H9 (cell line): ENCODE measurements at regions not wholly inside any gene's neighbourhood (a gene's known extent, or its start where the extent isn't known, plus 50 kb on each side); places are given as distances from the start of the nearest gene placed in this dataset.

Experiments
- DNase-seq: peaks from one replicate; pipeline ENCODE4 v3.0.0-alpha.2; 2017
- H2AFZ ChIP-seq: one replicate; pipeline ENCODE4 v1.6.1; 2013; ENCODE audit warnings: mild to moderate bottlenecking, low read length, control low read depth, moderate library complexity
- H2AK5ac ChIP-seq: 2 replicates; pipeline ENCODE4 v1.6.1; 2013; ENCODE audit warnings: low read length, control low read depth, mixed read lengths; ENCODE audit not compliant: insufficient read length
- H2BK120ac ChIP-seq: one replicate; pipeline ENCODE4 v1.6.1; 2013; ENCODE audit warnings: low read depth, mild to moderate bottlenecking, low read length, control low read depth, inconsistent platforms; ENCODE audit not compliant: poor library complexity, severe bottlenecking
- H2BK12ac ChIP-seq: 2 replicates; pipeline ENCODE4 v1.6.1; 2013; ENCODE audit warnings: low read length, control low read depth, mixed read lengths, low read depth; ENCODE audit not compliant: insufficient read length
- H2BK15ac ChIP-seq: 2 replicates; pipeline ENCODE4 v1.6.1; 2013; ENCODE audit warnings: low read depth, low read length, control low read depth
- H2BK20ac ChIP-seq: one replicate; pipeline ENCODE4 v1.6.1; 2013; ENCODE audit warnings: low read depth, mild to moderate bottlenecking, low read length, control low read depth, inconsistent platforms; ENCODE audit not compliant: poor library complexity, severe bottlenecking
- H2BK5ac ChIP-seq: 2 replicates; pipeline ENCODE4 v1.6.1; 2013; ENCODE audit warnings: low read length, control low read depth, mixed read lengths; ENCODE audit not compliant: insufficient read length
- H3K14ac ChIP-seq: 2 replicates; pipeline ENCODE4 v1.6.1; 2013; ENCODE audit warnings: low read length, control low read depth; ENCODE audit not compliant: insufficient read depth
- H3K18ac ChIP-seq: 2 replicates; pipeline ENCODE4 v1.6.1; 2013; ENCODE audit warnings: low read depth, mild to moderate bottlenecking, mixed read lengths, low read length, control low read depth; ENCODE audit not compliant: insufficient read length
- H3K23ac ChIP-seq: 2 replicates; pipeline ENCODE4 v1.6.1; 2013; ENCODE audit warnings: low read length, control low read depth, mixed read lengths, low read depth; ENCODE audit not compliant: insufficient read length
- H3K23me2 ChIP-seq: 2 replicates; pipeline ENCODE4 v1.6.1; 2013; ENCODE audit warnings: low read depth, mild to moderate bottlenecking, mixed read lengths, low read length, control low read depth; ENCODE audit not compliant: insufficient read length, poor library complexity, severe bottlenecking
- H3K27ac ChIP-seq: 2 replicates; pipeline ENCODE4 v1.5.1; 2013; ENCODE audit warnings: low read length, control low read depth, mixed read lengths, low read depth; ENCODE audit not compliant: insufficient read length
- H3K27me3 ChIP-seq: 2 replicates; pipeline ENCODE4 v1.6.1; 2013; ENCODE audit warnings: low read length, control low read depth, inconsistent platforms; ENCODE audit not compliant: insufficient read depth
- H3K4ac ChIP-seq: 2 replicates; pipeline ENCODE4 v1.6.1; 2013; ENCODE audit warnings: low read depth, mild to moderate bottlenecking, control low read depth, inconsistent platforms, low read length, moderate library complexity
- H3K4me1 ChIP-seq: 2 replicates; pipeline ENCODE4 v1.6.1; 2013; ENCODE audit warnings: low read length, control low read depth, inconsistent platforms; ENCODE audit not compliant: insufficient read depth
- H3K4me2 ChIP-seq: 2 replicates; pipeline ENCODE4 v1.6.1; 2013; ENCODE audit warnings: low read length, control low read depth, mixed read lengths; ENCODE audit not compliant: insufficient read length, insufficient read depth
- H3K56ac ChIP-seq: 2 replicates; pipeline ENCODE4 v1.6.1; 2013; ENCODE audit warnings: low read depth, mild to moderate bottlenecking, mixed read lengths, low read length, control low read depth; ENCODE audit not compliant: insufficient read length
- H3K79me1 ChIP-seq: 2 replicates; pipeline ENCODE4 v1.6.1; 2013; ENCODE audit warnings: low read depth, mild to moderate bottlenecking, moderate library complexity, low read length, control low read depth, inconsistent platforms; ENCODE audit not compliant: insufficient read depth, poor library complexity, severe bottlenecking
- H3K79me2 ChIP-seq: 2 replicates; pipeline ENCODE4 v1.6.1; 2013; ENCODE audit warnings: low read length, control low read depth, inconsistent platforms; ENCODE audit not compliant: insufficient read depth
- H3K9ac ChIP-seq: 2 replicates; pipeline ENCODE4 v1.6.1; 2013; ENCODE audit warnings: low read length, control low read depth, mixed read lengths; ENCODE audit not compliant: insufficient read length; ENCODE audit errors: extremely low read depth
- H3K9me3 ChIP-seq: one replicate; pipeline ENCODE4 v1.6.1; 2013; ENCODE audit warnings: low read depth, low read length, inconsistent platforms; ENCODE audit not compliant: control insufficient read depth
- H3T11ph ChIP-seq: one replicate; pipeline ENCODE4 v1.6.1; 2013; ENCODE audit warnings: mild to moderate bottlenecking, low read length, control low read depth, inconsistent platforms
- H4K20me1 ChIP-seq: one replicate; pipeline ENCODE4 v1.6.1; 2013; ENCODE audit not compliant: control insufficient read depth, insufficient read length, insufficient read depth
- H4K5ac ChIP-seq: 2 replicates; pipeline ENCODE4 v1.6.1; 2013; ENCODE audit warnings: low read depth, mild to moderate bottlenecking, mixed read lengths, low read length, control low read depth; ENCODE audit not compliant: insufficient read length
- H4K8ac ChIP-seq: replicated peaks from 2 replicates; pipeline ENCODE4 v1.6.1; 2013; ENCODE audit warnings: low read length, control low read depth, mixed read lengths, low read depth; ENCODE audit not compliant: insufficient read length
- H4K91ac ChIP-seq: 2 replicates; pipeline ENCODE4 v1.6.1; 2013; ENCODE audit warnings: low read depth, mild to moderate bottlenecking, moderate library complexity, mixed read lengths, low read length, control low read depth; ENCODE audit not compliant: insufficient read length
- H3K27ac Mint-ChIP-seq, 3 experiments: 2 replicates in 2 of 3; 3 replicates in 1 of 3; pipeline ENCODE4 v1.8.0; 2020 to 2021; ENCODE audit warnings: mixed read lengths in 3 of 3, mild to moderate bottlenecking in 1 of 3, moderate library complexity in 1 of 3
- H3K27me3 Mint-ChIP-seq: 2 replicates; pipeline ENCODE4 v1.8.0; 2021; ENCODE audit warnings: low read depth, mild to moderate bottlenecking, moderate library complexity, mixed read lengths
- H3K36me3 Mint-ChIP-seq, 3 experiments: 2 replicates in 2 of 3; 3 replicates in 1 of 3; pipeline ENCODE4 v1.8.0; 2020 to 2021; ENCODE audit warnings: low read depth in 3 of 3, mixed read lengths in 3 of 3; ENCODE audit not compliant: insufficient read depth in 1 of 3
- H3K4me1 Mint-ChIP-seq, 2 experiments: 2 replicates each; pipeline ENCODE4 v1.8.0; 2020; ENCODE audit warnings: mixed read lengths in 2 of 2
- H3K4me3 Mint-ChIP-seq, 2 experiments: 2 replicates in 1 of 2; 3 replicates in 1 of 2; pipeline ENCODE4 v1.8.0; 2020 to 2021; ENCODE audit warnings: mild to moderate bottlenecking in 2 of 2, mixed read lengths in 2 of 2, moderate library complexity in 1 of 2
- H3K9me3 Mint-ChIP-seq, 2 experiments: 2 replicates in 1 of 2; 3 replicates in 1 of 2; pipeline ENCODE4 v1.8.0; 2020; ENCODE audit warnings: mild to moderate bottlenecking in 2 of 2, mixed read lengths in 2 of 2, moderate library complexity in 1 of 2
- CTCF ChIP-seq: fragments of 200-600 bp; sonication (generic); conservative IDR thresholded peaks from 3 replicates; pipeline ENCODE4 v1.8.0; 2021; ENCODE audit warnings: antibody characterized with exemption, mild to moderate bottlenecking
- WGBS: extraction: QIAGEN DNeasy Blood & Tissue Kit; methylation state at CpG from one replicate; pipeline ENCODE4 v1.1.7; 2013; ENCODE audit warnings: missing lambda C conversion rate, low lambda C conversion rate, mixed read lengths; ENCODE audit not compliant: insufficient read length; ENCODE audit errors: extremely low coverage; 5-methylcytosine and 5-hydroxymethylcytosine counted together

GRCh38 chr2:126811101-126811500 lies 87.6 kb upstream of the TEX51 start:
- Histone ChIP-seq H4K5ac (no peak overlapping the region), H3K27me3 (no peaks in the 10 kb centered on the region), H3T11ph (no peak overlapping the region), H3K9me3 (no peaks in the 10 kb centered on the region), H3K4me2 (no peak overlapping the region), H4K20me1 (no peaks in the 10 kb centered on the region), H3K23me2 (no peaks in the 10 kb centered on the region), H2AFZ (no peak overlapping the region), H3K27ac (no peak overlapping the region), H2BK12ac (no peak overlapping the region), H2AK5ac (no peak overlapping the region), H3K79me2 (no peaks in the 10 kb centered on the region), H4K8ac (no peak overlapping the region), H2BK15ac (no peak overlapping the region), H3K79me1 (no peaks in the 10 kb centered on the region), H3K4me1 (no peaks in the 10 kb centered on the region; the same call in 1 of the 2 replicates), H2BK120ac (no peak overlapping the region), H3K56ac (no peak overlapping the region), H3K9ac (no peak overlapping the region), H2BK20ac (no peak overlapping the region), H3K4ac (no peak overlapping the region), H2BK5ac (no peak overlapping the region), H3K18ac (no peak overlapping the region), H4K91ac (no peak overlapping the region), H3K23ac (no peak overlapping the region), H3K14ac (no peak overlapping the region)
- H3K36me3 Mint-ChIP-seq, result no peaks in the 10 kb centered on the region
- H3K4me1 Mint-ChIP-seq, result peaks cover 14 to 19% of the 10 kb centered on the region in 2 experiments
- WGBS, result no CpG with 5 or more reads among the region's 6 CpGs
- peaks cover 3 to 4% of the 10 kb centered on the region in 2 experiments for H3K9me3 Mint-ChIP-seq
- DNase-seq, result no peak
- H3K27me3 Mint-ChIP-seq, result peaks cover 2% of the 10 kb centered on the region; the same call in 1 of the 2 replicates
- H3K27ac Mint-ChIP-seq, result no peak overlapping the region
- no peak overlapping the region for H3K4me3 Mint-ChIP-seq
- TF ChIP-seq CTCF, result no peak
